ENCODE measurements at regions not wholly inside any gene's neighbourhood (a gene's known extent, or its start where the extent isn't known, plus 50 kb on each side); places are given as distances from the start of the nearest gene placed in this dataset.

DNA sequence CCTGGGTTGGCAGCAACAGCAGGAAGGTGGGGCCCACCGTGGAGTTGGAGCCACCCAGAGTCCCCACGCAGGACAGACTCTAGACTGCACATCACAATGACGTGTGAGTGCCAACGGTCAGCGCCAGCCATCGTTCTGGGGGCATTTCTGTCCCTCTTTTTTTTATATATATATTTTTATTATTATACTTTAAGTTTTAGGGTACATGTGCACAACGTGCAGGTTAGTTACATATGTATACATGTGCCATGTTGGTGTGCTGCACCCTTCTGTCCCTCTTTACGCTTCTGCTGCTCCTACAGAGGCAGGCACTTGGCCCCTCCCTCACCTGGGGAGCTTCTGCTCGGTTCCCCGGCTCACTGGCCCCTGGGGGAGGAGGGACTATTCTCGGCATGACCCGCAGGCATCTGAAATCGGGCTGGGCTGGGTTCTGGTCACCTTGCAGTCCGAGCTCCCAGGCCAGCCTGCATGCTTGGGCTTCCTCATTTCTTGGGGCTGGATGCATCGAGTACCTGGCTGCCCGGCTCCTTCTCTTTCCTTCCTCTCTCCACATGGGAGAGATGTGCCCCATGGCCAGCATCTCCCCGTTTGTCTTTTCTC, 787.4 kb downstream of the TBC1D22A start:
- Mint-ChIP-seq H3K36me3 (peaks cover 0 to 3% (median 0%) of the 10 kb centered on the region in 3 donors), H3K9me3 (no peaks in the 10 kb centered on the region), H3K27me3 (peaks cover 0 to 3% of the 10 kb centered on the region in 2 donors), H3K4me1 (no peaks in the 10 kb centered on the region), H3K27ac (no peak overlapping the region), H3K4me3 (no peak overlapping the region)
- Histone ChIP-seq H3K9me3 (ENCODE audit: low read length) (no peaks in the 10 kb centered on the region), H3K27me3 (ENCODE audit: insufficient read depth, low read length, poor library complexity, severe bottlenecking) (no peaks in the 10 kb centered on the region), H3K4me3 (ENCODE audit: low read length) (no peak overlapping the region), H3K27ac (ENCODE audit: low read depth, low read length) (no peak overlapping the region), H3K4me1 (ENCODE audit: insufficient read depth, low read length) (no peaks in the 10 kb centered on the region), H3K36me3 (ENCODE audit: insufficient read depth, low read length) (no peaks in the 10 kb centered on the region)
- POLR2A ChIA-PET = no interaction called here
- DNase-seq = no peak
- CTCF ChIA-PET = no interaction called here

DNA sequence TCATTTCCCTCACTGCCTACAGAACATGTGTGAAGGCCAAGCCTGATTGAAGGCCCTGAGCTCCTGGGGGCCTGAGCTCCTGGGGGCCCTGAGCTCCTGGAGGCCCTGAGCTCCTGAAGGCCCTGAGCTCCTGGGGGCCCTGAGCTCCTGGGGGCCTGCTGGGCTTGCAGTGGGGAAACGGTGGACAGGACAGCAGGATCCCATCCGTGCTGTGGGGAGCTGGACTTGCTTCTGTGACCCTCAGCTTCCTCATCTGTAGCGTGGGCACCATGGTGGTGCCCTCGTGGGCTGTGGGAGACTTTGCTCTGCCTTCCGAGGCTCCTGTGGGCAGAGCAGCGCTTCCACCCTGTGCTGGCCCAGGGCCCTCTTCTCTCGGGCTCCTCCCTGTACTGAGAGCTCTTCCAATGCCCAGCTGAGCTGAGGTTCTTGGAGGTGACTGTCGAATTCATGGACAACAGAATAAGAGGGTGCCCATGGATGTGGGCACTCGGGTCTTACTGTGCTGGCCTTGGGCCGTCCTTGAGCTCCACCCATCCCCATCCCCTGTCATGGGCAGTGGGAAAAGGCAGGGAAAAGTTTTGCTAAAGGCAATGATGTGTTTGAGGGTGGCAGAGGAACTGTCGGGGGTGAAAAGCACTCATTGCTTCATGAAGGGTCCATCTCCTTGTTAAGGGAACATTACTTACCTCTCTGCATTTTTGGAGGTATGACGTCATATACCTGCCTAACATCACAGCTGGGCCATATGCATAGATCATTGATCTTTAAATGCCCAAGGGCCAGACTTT, 786.7 kb downstream of the TBC1D22A start:
- ChIA-PET POLR2A (no interaction called here), CTCF (no interaction called here)
- H3K27ac Mint-ChIP-seq = no peak overlapping the region
- Histone ChIP-seq H3K4me1 (ENCODE audit: insufficient read depth, low read length) (no peaks in the 10 kb centered on the region), H3K36me3 (ENCODE audit: insufficient read depth, low read length) (no peaks in the 10 kb centered on the region), H3K4me3 (ENCODE audit: low read length) (no peak overlapping the region), H3K27ac (ENCODE audit: low read depth, low read length) (no peak overlapping the region), H3K9me3 (ENCODE audit: low read length) (no peaks in the 10 kb centered on the region), H3K27me3 (ENCODE audit: insufficient read depth, low read length, poor library complexity, severe bottlenecking) (no peaks in the 10 kb centered on the region)
- H3K9me3 Mint-ChIP-seq = no peaks in the 10 kb centered on the region
- peaks cover 0 to 3% of the 10 kb centered on the region in 2 donors for H3K27me3 Mint-ChIP-seq
- DNase-seq = no peak
- no peak overlapping the region for H3K4me3 Mint-ChIP-seq
- no peaks in the 10 kb centered on the region for H3K4me1 Mint-ChIP-seq
- peaks cover 0 to 10% (median 0%) of the 10 kb centered on the region in 3 donors for H3K36me3 Mint-ChIP-seq

DNA sequence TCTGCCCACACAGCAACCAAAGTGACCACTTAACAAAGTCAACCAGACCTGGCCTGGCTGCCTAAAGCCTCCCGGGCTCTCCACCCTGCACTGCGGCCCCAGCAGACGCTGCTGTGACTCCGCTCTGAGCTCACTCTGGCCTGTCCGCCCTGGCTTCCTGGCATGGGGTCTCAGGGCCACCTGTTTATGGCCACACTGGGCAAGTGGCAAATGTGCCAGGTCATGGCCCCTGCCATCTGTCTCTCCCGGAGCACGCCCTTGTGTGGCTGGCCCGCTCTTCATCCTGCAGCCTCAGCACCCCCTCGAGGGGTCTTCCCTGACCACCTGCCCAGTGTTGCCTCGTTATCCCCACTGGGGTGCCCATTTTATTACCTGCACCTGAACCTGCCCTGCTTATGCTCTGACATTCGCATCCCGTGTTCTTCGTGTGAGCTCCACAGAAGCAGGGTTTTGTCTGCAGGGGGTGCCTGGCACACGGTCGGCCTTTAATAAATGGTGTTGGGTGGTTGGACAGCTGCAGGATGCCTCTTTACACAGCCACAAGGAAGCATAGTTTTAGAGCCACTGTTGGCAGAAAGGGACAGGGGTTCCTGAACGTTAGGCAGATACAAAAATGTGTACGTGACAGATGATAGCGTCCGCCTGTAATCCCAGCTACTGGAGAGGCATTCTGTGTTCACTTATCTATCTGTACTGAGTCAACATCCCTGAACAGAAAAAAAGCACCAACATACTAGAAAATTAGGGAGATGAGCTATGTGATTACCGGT, 785.6 kb downstream of the TBC1D22A start:
- H3K27ac ChIP-seq (ENCODE audit: low read depth, low read length) = no peak overlapping the region
- H3K4me1 ChIP-seq (ENCODE audit: insufficient read depth, low read length) = no peaks in the 10 kb centered on the region
- peaks cover 0 to 13% (median 0%) of the 10 kb centered on the region in 3 donors for H3K36me3 Mint-ChIP-seq
- no peaks in the 10 kb centered on the region for H3K9me3 ChIP-seq (ENCODE audit: low read length)
- no peaks in the 10 kb centered on the region for H3K36me3 ChIP-seq (ENCODE audit: insufficient read depth, low read length)
- H3K27me3 Mint-ChIP-seq = peaks cover 0 to 3% of the 10 kb centered on the region in 2 donors
- no peaks in the 10 kb centered on the region for H3K4me1 Mint-ChIP-seq
- no peaks in the 10 kb centered on the region for H3K27me3 ChIP-seq (ENCODE audit: insufficient read depth, low read length, poor library complexity, severe bottlenecking)
- H3K9me3 Mint-ChIP-seq = no peaks in the 10 kb centered on the region
- no peak overlapping the region for H3K27ac Mint-ChIP-seq
- ChIA-PET CTCF (no interaction called here), POLR2A (no interaction called here)
- H3K4me3 Mint-ChIP-seq = no peak overlapping the region
- no peak for DNase-seq
- H3K4me3 ChIP-seq (ENCODE audit: low read length) = no peak overlapping the region

DNA sequence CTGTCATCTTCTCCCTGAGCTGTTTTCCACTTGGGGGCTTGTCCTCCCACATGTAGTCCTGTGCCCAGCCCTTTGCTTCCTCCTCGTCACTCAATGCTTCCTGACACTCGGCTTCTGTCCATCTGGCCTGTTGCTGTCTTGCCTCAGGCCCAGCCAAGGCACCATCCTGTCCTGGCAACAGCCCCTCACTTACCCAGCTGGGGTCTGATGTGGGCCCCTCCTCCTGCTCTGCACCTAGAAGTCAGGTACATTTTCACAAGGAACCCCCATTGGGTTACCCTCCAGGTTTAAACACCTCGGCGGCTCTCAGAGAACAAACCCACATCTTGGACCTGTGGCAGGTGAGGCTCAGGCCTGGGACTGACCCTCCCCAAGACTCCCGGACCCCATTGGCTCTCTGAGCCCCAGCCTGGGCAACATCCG, 784.8 kb downstream of the TBC1D22A start:
- no peak for DNase-seq
- Mint-ChIP-seq H3K4me1 (no peaks in the 10 kb centered on the region), H3K4me3 (no peak overlapping the region), H3K27me3 (peaks cover 0 to 3% of the 10 kb centered on the region in 2 donors), H3K27ac (no peak overlapping the region), H3K36me3 (peaks cover 0 to 13% (median 0%) of the 10 kb centered on the region in 3 donors), H3K9me3 (no peaks in the 10 kb centered on the region)
- Histone ChIP-seq H3K4me1 (ENCODE audit: insufficient read depth, low read length) (no peaks in the 10 kb centered on the region), H3K36me3 (ENCODE audit: insufficient read depth, low read length) (no peaks in the 10 kb centered on the region), H3K27ac (ENCODE audit: low read depth, low read length) (no peak overlapping the region), H3K4me3 (ENCODE audit: low read length) (no peak overlapping the region), H3K27me3 (ENCODE audit: insufficient read depth, low read length, poor library complexity, severe bottlenecking) (no peaks in the 10 kb centered on the region), H3K9me3 (ENCODE audit: low read length) (no peaks in the 10 kb centered on the region)
- ChIA-PET POLR2A (no interaction called here), CTCF (no interaction called here)

DNA sequence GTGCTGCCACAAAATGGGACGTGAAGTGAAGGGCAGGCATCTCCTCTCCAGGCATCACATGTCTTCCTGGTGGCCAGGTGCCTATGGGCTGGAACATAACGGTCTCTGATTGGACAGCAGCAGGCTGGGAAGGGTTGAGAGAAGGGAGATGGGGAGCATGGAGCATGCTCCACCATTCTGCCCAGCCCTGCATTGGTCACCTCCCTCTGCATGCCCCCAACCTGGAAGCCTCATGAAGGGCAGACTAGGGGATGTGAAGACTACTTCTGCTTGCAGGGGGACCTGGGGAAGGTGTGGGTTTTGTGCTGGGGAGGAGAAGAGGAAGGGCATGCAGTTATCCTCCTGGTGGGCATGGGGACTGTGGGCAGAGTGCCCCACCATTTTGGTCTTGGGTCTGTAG, 782.2 kb downstream of the TBC1D22A start:
- H3K4me3 ChIP-seq (ENCODE audit: low read length) = no peak overlapping the region
- ChIA-PET POLR2A (no interaction called here), CTCF (no interaction called here)
- H3K27me3 Mint-ChIP-seq = peaks cover 0 to 3% of the 10 kb centered on the region in 2 donors
- H3K36me3 Mint-ChIP-seq = peaks cover 0 to 13% (median 0%) of the 10 kb centered on the region in 3 donors
- H3K36me3 ChIP-seq (ENCODE audit: insufficient read depth, low read length) = no peaks in the 10 kb centered on the region
- H3K4me1 Mint-ChIP-seq = no peaks in the 10 kb centered on the region
- H3K9me3 ChIP-seq (ENCODE audit: low read length) = no peaks in the 10 kb centered on the region
- H3K4me1 ChIP-seq (ENCODE audit: insufficient read depth, low read length) = no peaks in the 10 kb centered on the region
- H3K27ac Mint-ChIP-seq = no peak overlapping the region
- H3K9me3 Mint-ChIP-seq = peaks cover 0 to 2% (median 0%) of the 10 kb centered on the region in 5 donors
- no peak overlapping the region for H3K4me3 Mint-ChIP-seq
- DNase-seq = no peak
- H3K27me3 ChIP-seq (ENCODE audit: insufficient read depth, low read length, poor library complexity, severe bottlenecking) = no peaks in the 10 kb centered on the region
- no peak overlapping the region for H3K27ac ChIP-seq (ENCODE audit: low read depth, low read length)

DNA sequence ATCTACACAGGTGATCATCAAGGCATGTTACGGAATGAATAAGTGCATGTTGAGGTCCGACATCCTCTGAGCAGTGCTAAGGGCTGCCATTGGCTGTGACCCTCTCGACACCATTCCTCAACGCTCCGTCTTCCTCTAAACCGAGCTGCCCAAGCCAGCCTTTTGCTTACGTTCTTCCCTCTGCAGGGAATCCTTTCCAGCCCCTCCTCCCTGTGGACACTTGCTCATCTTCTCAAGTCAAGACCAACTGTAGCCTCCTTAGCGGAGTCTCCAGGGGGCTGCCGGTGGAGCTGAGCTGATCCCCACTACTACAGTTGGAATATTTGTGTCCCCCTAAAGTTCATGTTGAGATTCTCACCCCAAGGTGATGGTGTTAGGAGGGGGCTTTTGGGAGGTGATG, 781.0 kb downstream of the TBC1D22A start:
- Histone ChIP-seq H3K27me3 (ENCODE audit: insufficient read depth, low read length, poor library complexity, severe bottlenecking) (no peaks in the 10 kb centered on the region), H3K27ac (ENCODE audit: low read depth, low read length) (no peak overlapping the region), H3K9me3 (ENCODE audit: low read length) (no peaks in the 10 kb centered on the region), H3K4me1 (ENCODE audit: insufficient read depth, low read length) (no peaks in the 10 kb centered on the region), H3K36me3 (ENCODE audit: insufficient read depth, low read length) (no peaks in the 10 kb centered on the region), H3K4me3 (ENCODE audit: low read length) (no peak overlapping the region)
- ChIA-PET POLR2A (no interaction called here), CTCF (no interaction called here)
- H3K4me1 Mint-ChIP-seq = no peaks in the 10 kb centered on the region
- peaks cover 0 to 2% (median 0%) of the 10 kb centered on the region in 5 donors for H3K9me3 Mint-ChIP-seq
- H3K4me3 Mint-ChIP-seq = no peak overlapping the region
- no peak overlapping the region for H3K27ac Mint-ChIP-seq
- no peak for DNase-seq
- peaks cover 0 to 3% of the 10 kb centered on the region in 2 donors for H3K27me3 Mint-ChIP-seq
- H3K36me3 Mint-ChIP-seq = peaks cover 0 to 13% (median 0%) of the 10 kb centered on the region in 3 donors

DNA sequence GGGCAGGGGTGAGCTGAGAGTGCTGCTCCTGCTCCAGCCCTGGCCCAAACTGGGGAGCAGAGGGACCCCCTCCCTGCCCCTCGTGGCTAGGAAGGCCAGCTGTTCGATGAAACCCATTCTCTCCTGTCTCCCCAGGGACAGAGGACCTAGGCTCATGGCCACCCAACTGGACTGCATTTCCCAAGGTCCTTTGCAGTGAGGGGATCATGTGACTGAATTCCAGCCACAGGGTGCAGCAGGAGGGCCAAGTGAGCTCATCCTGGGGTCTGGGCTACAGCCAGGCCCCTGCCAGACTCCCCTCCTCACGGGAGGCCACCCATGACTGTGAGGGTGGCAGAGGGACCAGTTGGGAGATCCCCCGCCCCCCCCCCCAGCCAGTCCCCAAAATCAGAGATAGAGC, 777.6 kb downstream of the TBC1D22A start:
- Histone ChIP-seq H3K4me3 (ENCODE audit: low read length) (no peak overlapping the region), H3K4me1 (ENCODE audit: insufficient read depth, low read length) (no peaks in the 10 kb centered on the region), H3K27me3 (ENCODE audit: insufficient read depth, low read length, poor library complexity, severe bottlenecking) (no peaks in the 10 kb centered on the region), H3K9me3 (ENCODE audit: low read length) (no peaks in the 10 kb centered on the region), H3K36me3 (ENCODE audit: insufficient read depth, low read length) (no peaks in the 10 kb centered on the region), H3K27ac (ENCODE audit: low read depth, low read length) (no peak overlapping the region)
- DNase-seq = no peak
- Mint-ChIP-seq H3K36me3 (peaks cover 0 to 12% (median 0%) of the 10 kb centered on the region in 3 donors), H3K27ac (no peak overlapping the region), H3K4me3 (no peak overlapping the region), H3K9me3 (peaks cover 0 to 3% (median 2%) of the 10 kb centered on the region in 5 donors), H3K27me3 (peaks cover 0 to 2% of the 10 kb centered on the region in 2 donors), H3K4me1 (no peaks in the 10 kb centered on the region)
- POLR2A ChIA-PET = no interaction called here
- CTCF ChIA-PET = no interaction called here

DNA sequence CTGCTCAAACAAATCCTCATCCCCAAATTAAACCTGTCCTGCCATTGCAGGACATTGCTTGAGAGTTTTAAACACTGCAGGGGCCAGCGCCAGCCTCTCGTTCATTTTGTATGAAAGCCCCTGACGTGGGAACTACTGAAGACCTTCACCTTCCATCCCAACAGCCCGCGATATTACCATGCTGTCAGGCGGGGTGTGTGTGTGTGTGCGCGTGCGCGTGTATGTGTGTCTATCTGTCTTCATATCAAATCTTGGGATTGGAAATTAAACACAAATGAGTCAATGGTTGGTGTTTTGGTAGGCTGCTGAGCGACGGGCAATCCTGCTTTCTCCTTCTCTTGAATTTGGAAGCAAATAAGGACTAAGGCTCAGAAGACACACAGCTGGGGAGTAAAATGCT, 776.9 kb downstream of the TBC1D22A start:
- Mint-ChIP-seq H3K27me3 (peaks cover 0 to 2% of the 10 kb centered on the region in 2 donors), H3K4me3 (no peak overlapping the region), H3K27ac (no peak overlapping the region), H3K4me1 (no peaks in the 10 kb centered on the region), H3K9me3 (peaks cover 0 to 3% (median 2%) of the 10 kb centered on the region in 5 donors), H3K36me3 (peaks cover 0 to 6% (median 0%) of the 10 kb centered on the region in 3 donors)
- CTCF ChIA-PET = no interaction called here
- Histone ChIP-seq H3K27ac (ENCODE audit: low read depth, low read length) (no peak overlapping the region), H3K27me3 (ENCODE audit: insufficient read depth, low read length, poor library complexity, severe bottlenecking) (no peaks in the 10 kb centered on the region), H3K9me3 (ENCODE audit: low read length) (no peaks in the 10 kb centered on the region), H3K4me3 (ENCODE audit: low read length) (no peak overlapping the region), H3K36me3 (ENCODE audit: insufficient read depth, low read length) (no peaks in the 10 kb centered on the region), H3K4me1 (ENCODE audit: insufficient read depth, low read length) (no peaks in the 10 kb centered on the region)
- POLR2A ChIA-PET = no interaction called here
- DNase-seq = no peak

Measured in CD8-positive, alpha-beta memory T cell (primary cell).